Gastroesophageal sphincter (tissue), 4 donors: ENCODE measurements at regions not wholly inside any gene's neighbourhood (a gene's known extent, or its start where the extent isn't known, plus 50 kb on each side); places are given as distances from the start of the nearest gene placed in this dataset.

ENCODE experiments used
- ATAC-seq: fragments of 150-250 bp; one replicate; pipeline ENCODE4 v1.9.1; 2016; ENCODE audit warnings: mild to moderate bottlenecking, moderate library complexity
- H3K27ac ChIP-seq, 4 donors: fragments of 200-600 bp; sonication (generic) in 3 of 4; 1 replicate in 3 of 4; 2 replicates in 1 of 4; pipeline ENCODE4 v1.5.1; 2016 to 2019
- H3K27me3 ChIP-seq: fragments of 200-600 bp; sonication (generic); one replicate; pipeline ENCODE4 v1.5.1; 2019
- H3K36me3 ChIP-seq, 2 donors: fragments of 200-600 bp; sonication (generic); one replicate each; pipeline ENCODE4 v1.5.1; 2019; ENCODE audit warnings: control low read depth in 1 of 2
- H3K4me1 ChIP-seq, 3 donors: fragments of 200-600 bp; sonication (generic); 1 replicate in 2 of 3; 2 replicates in 1 of 3; pipeline ENCODE4 v1.5.1; 2016 to 2019; ENCODE audit warnings: control low read depth in 2 of 3
- H3K4me3 ChIP-seq, 2 donors: fragments of 200-600 bp; sonication (generic); one replicate each; pipeline ENCODE4 v1.5.1; 2019; ENCODE audit warnings: mild to moderate bottlenecking in 1 of 2, moderate library complexity in 1 of 2
- H3K9me3 ChIP-seq, 3 donors: fragments of 200-600 bp; sonication (generic); one replicate each; pipeline ENCODE4 v1.5.1; 2017 to 2019; ENCODE audit warnings: control low read depth in 2 of 3
- EP300 ChIP-seq: sonication (generic); formaldehyde crosslinking; IDR thresholded peaks from one replicate; pipeline ENCODE4 v1.6.1; 2017; ENCODE audit warnings: antibody characterized with exemption, mild to moderate bottlenecking
- POLR2A ChIP-seq, 2 donors: fragments of 450-650 bp; IDR thresholded peaks; one replicate each; pipeline ENCODE4 v1.6.1; 2017; ENCODE audit warnings: antibody characterized with exemption in 2 of 2, mild to moderate bottlenecking in 2 of 2, moderate library complexity in 1 of 2
- POLR2AphosphoS5 ChIP-seq: sonication (generic); formaldehyde crosslinking; IDR thresholded peaks from one replicate; pipeline ENCODE4 v1.6.1; 2017; ENCODE audit warnings: antibody characterized with exemption
- WGBS, 2 donors: methylation state at CpG; one replicate each; pipeline ENCODE4 v1.1.5; 2018; ENCODE audit warnings: low coverage in 1 of 2; 5-methylcytosine and 5-hydroxymethylcytosine counted together
- TF ChIP-seq, protein P1 (sequence below), 4 experiments: fragments of 200-600 bp in 2 of 4; fragments of 450-650 bp in 2 of 4; sonication (generic) in 1 of 4; IDR thresholded peaks; one replicate each; pipeline ENCODE4 v1.5.1; 2017 to 2019; ENCODE audit warnings: antibody characterized with exemption in 4 of 4, mild to moderate bottlenecking in 2 of 4, moderate library complexity in 2 of 4

DNA sequence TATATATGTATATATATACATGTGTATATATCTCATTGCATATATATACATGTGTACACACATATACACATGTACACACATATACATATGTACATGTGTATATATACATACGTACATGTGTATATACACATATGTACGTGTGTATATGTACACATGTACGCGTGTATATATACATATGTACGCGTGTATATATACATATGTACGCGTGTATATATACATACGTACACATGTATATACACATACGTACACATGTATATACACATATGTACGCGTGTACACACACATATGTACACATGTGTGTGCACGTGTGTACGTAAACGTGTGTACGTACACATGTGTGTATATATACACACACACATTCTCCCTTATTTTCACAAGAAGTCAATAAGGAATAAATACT, 141.6 kb upstream of the TMCC3 start:
- no peak overlapping the region for H3K4me3 ChIP-seq
- H3K9me3 ChIP-seq, result no peaks in the 10 kb centered on the region
- peaks cover 0 to 6% (median 4%) of the 10 kb centered on the region in 3 donors for H3K4me1 ChIP-seq
- ATAC-seq, result no peak
- no peaks in the 10 kb centered on the region for H3K27me3 ChIP-seq
- H3K36me3 ChIP-seq, result no peaks in the 10 kb centered on the region
- no peak for TF ChIP-seq POLR2AphosphoS5
- TF ChIP-seq, protein P1, sequence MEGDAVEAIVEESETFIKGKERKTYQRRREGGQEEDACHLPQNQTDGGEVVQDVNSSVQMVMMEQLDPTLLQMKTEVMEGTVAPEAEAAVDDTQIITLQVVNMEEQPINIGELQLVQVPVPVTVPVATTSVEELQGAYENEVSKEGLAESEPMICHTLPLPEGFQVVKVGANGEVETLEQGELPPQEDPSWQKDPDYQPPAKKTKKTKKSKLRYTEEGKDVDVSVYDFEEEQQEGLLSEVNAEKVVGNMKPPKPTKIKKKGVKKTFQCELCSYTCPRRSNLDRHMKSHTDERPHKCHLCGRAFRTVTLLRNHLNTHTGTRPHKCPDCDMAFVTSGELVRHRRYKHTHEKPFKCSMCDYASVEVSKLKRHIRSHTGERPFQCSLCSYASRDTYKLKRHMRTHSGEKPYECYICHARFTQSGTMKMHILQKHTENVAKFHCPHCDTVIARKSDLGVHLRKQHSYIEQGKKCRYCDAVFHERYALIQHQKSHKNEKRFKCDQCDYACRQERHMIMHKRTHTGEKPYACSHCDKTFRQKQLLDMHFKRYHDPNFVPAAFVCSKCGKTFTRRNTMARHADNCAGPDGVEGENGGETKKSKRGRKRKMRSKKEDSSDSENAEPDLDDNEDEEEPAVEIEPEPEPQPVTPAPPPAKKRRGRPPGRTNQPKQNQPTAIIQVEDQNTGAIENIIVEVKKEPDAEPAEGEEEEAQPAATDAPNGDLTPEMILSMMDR (IDR thresholded peaks at IDR 0.05), result no peak
- TF ChIP-seq POLR2A (IDR thresholded peaks at IDR 0.05), result no peak
- TF ChIP-seq EP300, result no peak
- 88 to 91% methylated on average over 16 of the region's 16 CpGs for WGBS, 2 donors
- no peak overlapping the region for H3K27ac ChIP-seq

DNA sequence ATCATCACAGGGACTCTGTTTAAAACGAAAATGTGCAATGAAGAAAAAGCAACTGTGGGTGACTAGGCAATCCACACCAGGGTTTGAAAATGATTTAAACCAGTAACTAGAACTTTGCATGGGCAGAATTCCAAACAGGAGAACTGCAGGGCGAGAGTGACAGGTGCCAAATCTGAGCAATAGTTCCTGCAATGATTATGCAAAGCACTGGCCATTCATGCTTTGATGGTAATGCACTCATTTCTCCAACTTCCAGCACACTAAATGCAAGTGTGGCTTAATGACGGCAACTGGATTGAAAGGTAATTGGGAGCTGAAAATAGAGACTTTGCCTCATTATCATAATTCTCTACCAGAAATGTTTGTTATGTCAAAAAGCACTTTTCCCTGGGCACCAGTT, 140.5 kb upstream of the TMCC3 start:
- H3K27me3 ChIP-seq, result no peaks in the 10 kb centered on the region
- ATAC-seq, result no peak
- H3K9me3 ChIP-seq, result no peaks in the 10 kb centered on the region
- WGBS, 2 donors, result 78 to 86% methylated on average over 3 of the region's 3 CpGs
- TF ChIP-seq, protein P1 (IDR thresholded peaks at IDR 0.05), result no peak
- TF ChIP-seq EP300 (no peak), POLR2A (IDR thresholded peaks at IDR 0.05) (no peak), POLR2AphosphoS5 (no peak)
- no peak overlapping the region for H3K4me3 ChIP-seq
- H3K36me3 ChIP-seq, result no peaks in the 10 kb centered on the region
- H3K27ac ChIP-seq, result no peak overlapping the region
- peaks cover 0 to 6% (median 4%) of the 10 kb centered on the region in 3 donors for H3K4me1 ChIP-seq

DNA sequence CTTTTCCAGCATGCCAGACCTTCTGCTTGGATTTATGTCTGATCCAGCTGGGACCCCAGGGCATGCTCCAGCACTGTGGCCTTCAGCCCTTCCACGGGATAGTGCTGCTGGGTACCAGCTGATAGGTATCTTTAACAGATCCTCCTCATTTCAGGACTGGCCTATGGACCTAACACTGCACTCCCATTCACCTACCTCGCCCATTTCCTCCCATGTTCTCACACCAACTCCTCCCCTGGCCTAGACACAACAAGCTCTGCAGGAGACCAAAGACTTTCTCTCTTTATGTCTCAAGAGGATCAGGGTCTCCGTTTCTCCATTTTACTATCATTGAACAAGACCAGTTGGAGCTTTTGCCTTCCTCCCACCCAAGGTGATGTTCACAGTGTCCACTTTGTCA, 140.0 kb upstream of the TMCC3 start:
- no peak for ATAC-seq
- Histone ChIP-seq H3K27me3 (no peaks in the 10 kb centered on the region), H3K36me3 (no peaks in the 10 kb centered on the region), H3K4me1 (peaks cover 0 to 6% (median 4%) of the 10 kb centered on the region in 3 donors), H3K4me3 (no peak overlapping the region), H3K27ac (no peak overlapping the region), H3K9me3 (no peaks in the 10 kb centered on the region)
- 82 to 86% methylated on average over 3 of the region's 3 CpGs for WGBS, 2 donors
- TF ChIP-seq EP300, result no peak
- no peak for TF ChIP-seq POLR2A (IDR thresholded peaks at IDR 0.05)
- TF ChIP-seq, protein P1 (IDR thresholded peaks at IDR 0.05), result no peak
- no peak for TF ChIP-seq POLR2AphosphoS5

DNA sequence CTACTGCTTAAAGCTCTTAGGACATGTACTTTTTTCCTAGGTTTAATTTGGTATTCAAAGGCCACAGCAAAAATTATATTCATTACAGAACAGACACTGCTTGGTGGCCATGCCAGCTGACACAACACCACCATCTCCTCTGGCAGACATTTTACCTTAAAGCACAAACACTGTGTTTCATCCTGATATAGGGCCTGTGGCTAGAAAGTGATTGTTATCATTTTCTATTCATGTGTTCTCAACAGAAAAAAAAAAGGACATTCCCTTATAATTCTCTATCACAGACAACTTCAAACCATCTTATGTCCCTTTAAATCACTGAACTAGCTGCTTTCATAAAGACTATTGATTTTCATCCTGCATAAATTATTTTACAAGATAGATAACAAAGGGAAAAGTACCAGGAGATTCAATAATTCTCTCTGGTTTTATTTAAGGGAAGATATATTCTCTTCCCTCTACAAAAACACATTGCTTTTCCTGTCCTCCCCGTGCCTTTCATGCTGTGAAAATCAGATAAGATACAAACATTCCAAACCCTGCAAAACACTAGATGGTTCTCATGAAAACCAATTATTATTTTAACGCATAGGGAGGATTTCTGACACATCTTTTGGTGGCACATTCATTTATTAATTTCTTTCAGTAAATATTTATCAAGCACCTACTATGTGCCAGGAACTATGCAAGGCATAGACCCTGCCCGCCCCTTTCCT, 139.3 kb upstream of the TMCC3 start:
- TF ChIP-seq, protein P1 (IDR thresholded peaks at IDR 0.05), result no peak
- TF ChIP-seq EP300 (no peak), POLR2A (IDR thresholded peaks at IDR 0.05) (no peak), POLR2AphosphoS5 (no peak)
- H3K9me3 ChIP-seq, result no peaks in the 10 kb centered on the region
- no peak overlapping the region for H3K27ac ChIP-seq
- ATAC-seq, result no peak
- H3K36me3 ChIP-seq, result no peaks in the 10 kb centered on the region
- no peak overlapping the region for H3K4me3 ChIP-seq
- H3K27me3 ChIP-seq, result no peaks in the 10 kb centered on the region
- 60 to 74% methylated on average over 3 of the region's 3 CpGs for WGBS, 2 donors
- peaks cover 0 to 6% (median 4%) of the 10 kb centered on the region in 3 donors for H3K4me1 ChIP-seq

DNA sequence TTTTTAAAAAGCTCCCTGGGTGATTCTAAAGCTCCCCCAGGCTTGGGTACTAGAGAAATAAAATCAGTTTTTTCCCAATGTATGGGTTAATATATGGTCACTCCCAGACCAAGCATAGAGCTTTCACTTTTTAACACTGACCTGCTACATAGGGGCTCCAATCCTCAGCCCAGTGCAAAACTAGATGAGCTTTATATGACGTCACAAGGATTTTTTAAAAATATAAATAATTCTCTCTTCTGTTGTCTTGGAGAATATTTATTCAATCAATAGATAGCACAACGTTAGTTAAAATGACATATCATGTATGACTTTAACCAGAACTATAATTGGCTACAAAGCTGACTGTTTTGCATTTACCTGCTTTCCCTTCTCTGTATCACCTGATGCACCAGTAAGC, 137.9 kb upstream of the TMCC3 start:
- Histone ChIP-seq H3K9me3 (no peaks in the 10 kb centered on the region), H3K27ac (no peak overlapping the region), H3K4me3 (no peak overlapping the region), H3K36me3 (no peaks in the 10 kb centered on the region), H3K4me1 (peaks cover 0 to 5% (median 3%) of the 10 kb centered on the region in 3 donors), H3K27me3 (no peaks in the 10 kb centered on the region)
- ATAC-seq, result no peak
- TF ChIP-seq POLR2A (IDR thresholded peaks at IDR 0.05) (no peak), POLR2AphosphoS5 (no peak), EP300 (no peak)
- TF ChIP-seq, protein P1 (IDR thresholded peaks at IDR 0.05), result no peak
- WGBS, 2 donors, result 66 to 69% methylated on average over 2 of the region's 2 CpGs
